Astrocyte (in vitro differentiated cells and primary cell): ENCODE measurements at regions not wholly inside any gene's neighbourhood (a gene's known extent, or its start where the extent isn't known, plus 50 kb on each side); places are given as distances from the start of the nearest gene placed in this dataset.

Source experiments
- EZH2 ChIP-seq: IDR thresholded peaks from 2 replicates; pipeline ENCODE4 v1.6.1; 2012; ENCODE audit warnings: mild to moderate bottlenecking, low read length, inconsistent platforms; ENCODE audit not compliant: insufficient read depth
- TF ChIP-seq, protein P1 (sequence below): IDR thresholded peaks from 2 replicates; pipeline ENCODE4 v1.5.1; 2011; ENCODE audit warnings: low read depth, mild to moderate bottlenecking, inconsistent platforms, low read length, moderate library complexity; ENCODE audit not compliant: insufficient read depth

DNA sequence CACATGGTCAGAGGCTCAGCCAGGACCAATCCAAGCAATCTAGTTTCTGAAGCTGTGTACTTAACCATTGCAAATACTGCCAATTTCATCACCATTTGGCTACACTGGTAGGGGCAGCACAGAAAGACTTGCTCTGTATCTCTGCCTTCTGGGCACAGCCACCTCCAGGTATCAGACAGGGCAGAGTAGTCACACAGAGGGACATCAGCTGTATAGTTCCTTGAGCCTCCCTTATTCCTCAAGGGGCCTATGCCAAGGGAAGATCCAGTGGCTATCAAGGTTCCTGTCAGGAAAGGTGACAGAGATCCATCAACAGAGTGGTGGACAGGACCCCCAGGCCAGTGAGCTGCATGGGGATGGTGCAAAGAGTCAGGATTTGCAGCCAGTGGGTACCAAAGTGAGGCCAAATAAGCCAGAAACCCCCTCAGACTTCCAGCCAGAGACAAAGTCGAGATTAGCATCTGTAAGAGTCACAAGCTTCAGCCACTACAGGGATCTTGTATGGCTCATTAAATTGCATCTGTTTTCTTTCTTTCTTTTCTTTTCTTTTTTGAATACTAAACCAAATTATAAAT, 381.6 kb upstream of the CPEB2 start:
- TF ChIP-seq, protein P1, sequence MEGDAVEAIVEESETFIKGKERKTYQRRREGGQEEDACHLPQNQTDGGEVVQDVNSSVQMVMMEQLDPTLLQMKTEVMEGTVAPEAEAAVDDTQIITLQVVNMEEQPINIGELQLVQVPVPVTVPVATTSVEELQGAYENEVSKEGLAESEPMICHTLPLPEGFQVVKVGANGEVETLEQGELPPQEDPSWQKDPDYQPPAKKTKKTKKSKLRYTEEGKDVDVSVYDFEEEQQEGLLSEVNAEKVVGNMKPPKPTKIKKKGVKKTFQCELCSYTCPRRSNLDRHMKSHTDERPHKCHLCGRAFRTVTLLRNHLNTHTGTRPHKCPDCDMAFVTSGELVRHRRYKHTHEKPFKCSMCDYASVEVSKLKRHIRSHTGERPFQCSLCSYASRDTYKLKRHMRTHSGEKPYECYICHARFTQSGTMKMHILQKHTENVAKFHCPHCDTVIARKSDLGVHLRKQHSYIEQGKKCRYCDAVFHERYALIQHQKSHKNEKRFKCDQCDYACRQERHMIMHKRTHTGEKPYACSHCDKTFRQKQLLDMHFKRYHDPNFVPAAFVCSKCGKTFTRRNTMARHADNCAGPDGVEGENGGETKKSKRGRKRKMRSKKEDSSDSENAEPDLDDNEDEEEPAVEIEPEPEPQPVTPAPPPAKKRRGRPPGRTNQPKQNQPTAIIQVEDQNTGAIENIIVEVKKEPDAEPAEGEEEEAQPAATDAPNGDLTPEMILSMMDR: no peak
- no peak for TF ChIP-seq EZH2
